ENCODE measurements at regions not wholly inside any gene's neighbourhood (a gene's known extent, or its start where the extent isn't known, plus 50 kb on each side); places are given as distances from the start of the nearest gene placed in this dataset.

GRCh38 chr4:116847616-116848015 is 237.8 kb downstream of the TRAM1L1 start:
- no peak for TF ChIP-seq REST (IDR thresholded peaks at IDR 0.05; ENCODE audit: insufficient read depth in 1 of 2, low read depth in 2 of 2, low read length in 2 of 2)
- TF ChIP-seq FOXP2 (optimal IDR thresholded peaks at IDR 0.05; ENCODE audit: borderline replicate concordance, extremely low read depth, extremely low read length, insufficient read depth) = no peak
- no peak for TF ChIP-seq TAF1 (IDR thresholded peaks at IDR 0.05; ENCODE audit: borderline replicate concordance, insufficient read depth, low read length)
- TF ChIP-seq POLR2AphosphoS5 (IDR thresholded peaks at IDR 0.05; ENCODE audit: low read depth, low read length) = no peak
- no peak for TF ChIP-seq SIN3A (IDR thresholded peaks at IDR 0.05; ENCODE audit: borderline replicate concordance, insufficient read depth, low read length)

- 0 out of 4 replicates have a peak, but pooled peaks of 1 of the 2 experiments have one; percentile 46 for TF ChIP-seq REST (IDR thresholded peaks at IDR 0.05; ENCODE audit: insufficient read depth in 1 of 2, low read depth in 2 of 2, low read length in 2 of 2)
- no peak for TF ChIP-seq POLR2AphosphoS5 (IDR thresholded peaks at IDR 0.05; ENCODE audit: low read depth, low read length)
- no peak for TF ChIP-seq FOXP2 (optimal IDR thresholded peaks at IDR 0.05; ENCODE audit: borderline replicate concordance, extremely low read depth, extremely low read length, insufficient read depth)
Measured at GRCh38 chr4:116839826-116840225, 245.6 kb downstream of the TRAM1L1 start.

DNA sequence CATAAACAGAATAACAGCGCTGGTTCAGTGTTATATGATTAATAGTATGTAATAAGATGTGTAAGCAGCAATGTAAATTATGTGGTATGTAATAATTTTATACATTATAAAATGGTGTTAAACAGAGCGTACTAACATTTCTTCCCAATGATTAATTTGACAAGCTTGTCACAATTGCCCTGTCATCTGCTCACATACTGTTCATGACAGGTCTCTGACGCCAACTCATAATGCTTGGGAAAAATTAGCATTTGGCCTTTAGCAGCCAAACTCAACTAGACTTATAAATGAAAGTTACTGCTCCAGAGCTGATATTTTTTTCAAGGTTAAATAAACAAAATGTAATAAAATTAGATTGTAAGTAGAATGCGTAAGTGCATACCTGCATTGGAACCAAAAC is 246.8 kb downstream of the TRAM1L1 start:
- TF ChIP-seq REST (IDR thresholded peaks at IDR 0.05; ENCODE audit: insufficient read depth in 1 of 2, low read depth in 2 of 2, low read length in 2 of 2) = no peak
- TF ChIP-seq SIN3A (IDR thresholded peaks at IDR 0.05; ENCODE audit: borderline replicate concordance, insufficient read depth, low read length) = no peak
- no peak for TF ChIP-seq POLR2AphosphoS5 (IDR thresholded peaks at IDR 0.05; ENCODE audit: low read depth, low read length)
- TF ChIP-seq TAF1 (IDR thresholded peaks at IDR 0.05; ENCODE audit: borderline replicate concordance, insufficient read depth, low read length) = no peak
- no peak for TF ChIP-seq FOXP2 (optimal IDR thresholded peaks at IDR 0.05; ENCODE audit: borderline replicate concordance, extremely low read depth, extremely low read length, insufficient read depth)

- no peak for TF ChIP-seq FOXP2 (optimal IDR thresholded peaks at IDR 0.05; ENCODE audit: borderline replicate concordance, extremely low read depth, extremely low read length, insufficient read depth)
- no peak for TF ChIP-seq TAF1 (IDR thresholded peaks at IDR 0.05; ENCODE audit: borderline replicate concordance, insufficient read depth, low read length)
- TF ChIP-seq SIN3A (IDR thresholded peaks at IDR 0.05; ENCODE audit: borderline replicate concordance, insufficient read depth, low read length) = no peak
- no peak for TF ChIP-seq POLR2AphosphoS5 (IDR thresholded peaks at IDR 0.05; ENCODE audit: low read depth, low read length)
- TF ChIP-seq REST (IDR thresholded peaks at IDR 0.05; ENCODE audit: insufficient read depth in 1 of 2, low read depth in 2 of 2, low read length in 2 of 2) = no peak
Measured at GRCh38 chr4:116829187-116829586, 256.2 kb downstream of the TRAM1L1 start.

- TF ChIP-seq TAF1 (IDR thresholded peaks at IDR 0.05; ENCODE audit: borderline replicate concordance, insufficient read depth, low read length) (no peak), FOXP2 (optimal IDR thresholded peaks at IDR 0.05; ENCODE audit: borderline replicate concordance, extremely low read depth, extremely low read length, insufficient read depth) (no peak), SIN3A (IDR thresholded peaks at IDR 0.05; ENCODE audit: borderline replicate concordance, insufficient read depth, low read length) (no peak)
Measured at GRCh38 chr4:116824172-116824571, 261.2 kb downstream of the TRAM1L1 start.

Measured in PFSK-1 (cell line).